ENCODE measurements at regions not wholly inside any gene's neighbourhood (a gene's known extent, or its start where the extent isn't known, plus 50 kb on each side); places are given as distances from the start of the nearest gene placed in this dataset.
"Not testable (repeated sequence)": the region's sequence is repeated elsewhere in the genome, so short reads cannot be mapped to it uniquely, and the experiment has no call there.

- no peak for DNase-seq (ENCODE audit: low read depth)
These were observed 156.3 kb downstream of the VSIG4 start for GRCh38 chrX:65883556-65883955.

- DNase-seq (ENCODE audit: low read depth): no peak
These were observed 159.7 kb downstream of the VSIG4 start for GRCh38 chrX:65879977-65880799.

- DNase-seq (ENCODE audit: low read depth): no peak
These were observed 161.4 kb downstream of the VSIG4 start for GRCh38 chrX:65878456-65878855.

GRCh38 chrX:65877953-65878352 is 161.9 kb downstream of the VSIG4 start:
- no peak for DNase-seq (ENCODE audit: low read depth)

- DNase-seq (ENCODE audit: low read depth): not testable (repeated sequence)
These were observed 164.3 kb downstream of the VSIG4 start for GRCh38 chrX:65875614-65876013.

GRCh38 chrX:65874765-65875164 is 165.1 kb downstream of the VSIG4 start:
- no peak for DNase-seq (ENCODE audit: low read depth)

- no peak for DNase-seq (ENCODE audit: low read depth)
These were observed 165.8 kb downstream of the VSIG4 start for GRCh38 chrX:65874110-65874509.

- no peak for DNase-seq (ENCODE audit: low read depth)
These were observed 166.5 kb downstream of the VSIG4 start for GRCh38 chrX:65873385-65873784.

GRCh38 chrX:65871671-65872311 is 168.1 kb downstream of the VSIG4 start:
- DNase-seq (ENCODE audit: low read depth): no peak

- DNase-seq (ENCODE audit: low read depth): not testable (repeated sequence)
These were observed 169.3 kb downstream of the VSIG4 start for GRCh38 chrX:65870544-65870943.

GRCh38 chrX:65866773-65867172 is 173.1 kb downstream of the VSIG4 start:
- no peak for DNase-seq (ENCODE audit: low read depth)

- DNase-seq (ENCODE audit: low read depth): no peak
These were observed 173.7 kb downstream of the VSIG4 start for GRCh38 chrX:65866146-65866545.

- no peak for DNase-seq (ENCODE audit: low read depth)
These were observed 177.2 kb downstream of the VSIG4 start for GRCh38 chrX:65862638-65863037.

- no peak for DNase-seq (ENCODE audit: low read depth)
These were observed 180.6 kb downstream of the VSIG4 start for GRCh38 chrX:65859299-65859698.

GRCh38 chrX:65854437-65854836 is 185.4 kb downstream of the VSIG4 start:
- not testable (repeated sequence) for DNase-seq (ENCODE audit: low read depth)

- not testable (repeated sequence) for DNase-seq (ENCODE audit: low read depth)
These were observed 183.9 kb downstream of the MSN start for GRCh38 chrX:65851306-65851705.

GRCh38 chrX:65850821-65851220 is 183.4 kb downstream of the MSN start:
- DNase-seq (ENCODE audit: low read depth): not testable (repeated sequence)

- no peak for DNase-seq (ENCODE audit: low read depth)
These were observed 179.5 kb downstream of the MSN start for GRCh38 chrX:65846974-65847373.

GRCh38 chrX:65841263-65841662 is 173.8 kb downstream of the MSN start:
- DNase-seq (ENCODE audit: low read depth): no peak

- no peak for DNase-seq (ENCODE audit: low read depth)
These were observed 171.2 kb downstream of the MSN start for GRCh38 chrX:65838674-65839073.

- DNase-seq (ENCODE audit: low read depth): no peak
These were observed 170.6 kb downstream of the MSN start for GRCh38 chrX:65837875-65838549.

GRCh38 chrX:65831268-65831667 is 163.8 kb downstream of the MSN start:
- no peak for DNase-seq (ENCODE audit: low read depth)

- DNase-seq (ENCODE audit: low read depth): no peak
These were observed 161.1 kb downstream of the MSN start for GRCh38 chrX:65828599-65828998.

All from stimulated activated CD8-positive, alpha-beta memory T cell treated with anti-CD3 and anti-CD28 coated beads, Interleukin-15, amount 100 ng/mL, for 1 hour (primary cell).